HL-60 (cell line): ENCODE measurements at regions not wholly inside any gene's neighbourhood (a gene's known extent, or its start where the extent isn't known, plus 50 kb on each side); places are given as distances from the start of the nearest gene placed in this dataset.

Experiments used
- CTCF ChIP-seq: IDR thresholded peaks from one replicate; pipeline ENCODE4 v1.5.1; 2011; ENCODE audit warnings: low read length, control low read depth, inconsistent platforms; ENCODE audit not compliant: insufficient read depth
- GABPA ChIP-seq: IDR thresholded peaks from 2 replicates; pipeline ENCODE4 v1.6.1; 2012; ENCODE audit warnings: low read depth
- REST ChIP-seq: IDR thresholded peaks from 2 replicates; pipeline ENCODE4 v1.6.1; 2012; ENCODE audit warnings: low read depth; ENCODE audit not compliant: insufficient replicate concordance

DNA sequence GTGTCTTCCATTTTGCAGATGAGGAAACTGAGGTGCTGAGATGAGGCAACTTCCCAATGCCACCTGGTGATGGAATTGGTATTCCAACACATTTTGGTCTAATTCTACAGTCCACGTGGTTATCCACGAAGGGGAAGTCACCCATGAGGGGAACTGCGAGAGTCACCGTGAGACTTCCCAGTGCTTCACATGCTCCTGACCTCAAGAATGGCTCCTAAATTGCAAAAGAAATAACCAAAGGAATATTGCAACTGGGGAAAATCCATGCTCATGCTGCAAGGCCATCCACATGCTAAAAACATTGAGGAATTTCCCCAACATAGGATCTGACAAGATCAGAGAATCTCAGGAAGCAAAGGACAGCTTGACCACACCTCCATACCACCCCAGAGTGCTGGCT, 153.9 kb downstream of the HS3ST3B1 start:
- no peak for TF ChIP-seq GABPA
- no peak for TF ChIP-seq REST
- TF ChIP-seq CTCF, result no peak
